Right atrium auricular region (tissue), 2 donors: ENCODE measurements at regions not wholly inside any gene's neighbourhood (a gene's known extent, or its start where the extent isn't known, plus 50 kb on each side); places are given as distances from the start of the nearest gene placed in this dataset.

Source experiments
- DNase-seq: peaks from one replicate; pipeline ENCODE4 v3.0.0-alpha.2; 2019; ENCODE audit warnings: low spot score
- H3K27ac ChIP-seq, 2 donors: fragments of 200-600 bp; sonication (generic); 1 replicate in 1 of 2; 2 replicates in 1 of 2; pipeline ENCODE4 v1.5.1; 2016 to 2019
- H3K27me3 ChIP-seq, 2 donors: fragments of 200-600 bp; sonication (generic); one replicate each; pipeline versions ENCODE4 v1.5.1 to v1.6.0; 2017 to 2019
- H3K36me3 ChIP-seq: fragments of 200-600 bp; sonication (generic); one replicate; pipeline ENCODE4 v1.5.1; 2016
- H3K4me1 ChIP-seq, 2 donors: fragments of 200-600 bp; sonication (generic); one replicate each; pipeline versions ENCODE4 v1.5.1 to v1.6.0; 2017 to 2019
- H3K4me3 ChIP-seq, 2 donors: fragments of 200-600 bp; sonication (generic); 1 replicate in 1 of 2; 2 replicates in 1 of 2; pipeline ENCODE4 v1.5.1; 2017 to 2019; ENCODE audit warnings: mild to moderate bottlenecking in 1 of 2, moderate library complexity in 1 of 2
- H3K9me3 ChIP-seq, 2 donors: fragments of 200-600 bp; sonication (generic); one replicate each; pipeline ENCODE4 v1.5.1; 2019
- CTCF ChIP-seq, 2 donors: fragments of 200-600 bp; sonication (generic); IDR thresholded peaks; one replicate each; pipeline ENCODE4 v1.5.1; 2019; ENCODE audit warnings: antibody characterized with exemption in 2 of 2

DNA sequence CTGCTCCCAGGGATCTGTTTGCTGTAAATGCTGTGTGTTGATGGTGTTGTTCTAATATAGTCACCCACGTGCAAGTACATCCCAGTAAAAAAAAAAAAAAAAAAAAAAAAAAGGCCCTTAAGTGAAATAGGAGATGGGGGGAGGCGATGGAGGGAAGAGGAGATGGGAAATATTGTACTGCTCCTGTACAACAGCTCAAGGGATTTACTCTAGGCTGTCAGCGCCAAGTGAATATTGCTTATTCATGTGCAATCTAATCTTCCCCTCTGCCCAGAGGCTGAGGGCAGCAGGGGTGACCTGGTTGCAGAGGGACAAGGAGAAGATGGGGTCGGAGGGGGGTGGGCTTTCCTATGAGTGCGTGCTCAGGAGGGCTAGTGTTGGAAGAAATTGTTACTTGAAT lies 206.2 kb upstream of the CADM1 start:
- H3K4me3 ChIP-seq = no peak overlapping the region
- H3K36me3 ChIP-seq = no peaks in the 10 kb centered on the region
- no peak for DNase-seq
- TF ChIP-seq CTCF (IDR thresholded peaks at IDR 0.05) = no peak
- H3K27me3 ChIP-seq = no peaks in the 10 kb centered on the region
- H3K27ac ChIP-seq = no peak overlapping the region
- H3K4me1 ChIP-seq = no peaks in the 10 kb centered on the region
- H3K9me3 ChIP-seq = no peaks in the 10 kb centered on the region

DNA sequence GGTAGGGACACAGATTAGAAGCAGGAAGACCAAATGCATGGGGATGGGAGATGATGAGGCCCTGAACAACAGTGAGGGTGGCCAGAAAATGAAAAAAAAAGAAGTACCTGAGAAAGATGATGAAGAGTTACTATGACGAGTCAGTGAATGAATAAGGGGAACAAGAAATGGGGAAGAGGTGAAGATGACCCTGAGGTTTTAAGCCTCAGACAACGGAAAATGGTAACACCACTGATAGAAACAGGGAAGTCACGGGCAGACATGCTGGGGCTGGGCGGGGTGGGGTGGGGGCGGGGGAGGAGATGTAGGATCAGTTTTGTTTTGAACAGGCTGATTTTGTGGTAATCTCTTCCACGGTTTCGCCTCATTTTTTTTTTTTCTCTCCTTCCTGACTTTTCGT lies 205.1 kb upstream of the CADM1 start:
- Histone ChIP-seq H3K27me3 (no peaks in the 10 kb centered on the region), H3K4me3 (no peak overlapping the region), H3K9me3 (no peaks in the 10 kb centered on the region), H3K4me1 (no peaks in the 10 kb centered on the region), H3K36me3 (no peaks in the 10 kb centered on the region), H3K27ac (no peak overlapping the region)
- TF ChIP-seq CTCF (IDR thresholded peaks at IDR 0.05) = no peak
- no peak for DNase-seq

DNA sequence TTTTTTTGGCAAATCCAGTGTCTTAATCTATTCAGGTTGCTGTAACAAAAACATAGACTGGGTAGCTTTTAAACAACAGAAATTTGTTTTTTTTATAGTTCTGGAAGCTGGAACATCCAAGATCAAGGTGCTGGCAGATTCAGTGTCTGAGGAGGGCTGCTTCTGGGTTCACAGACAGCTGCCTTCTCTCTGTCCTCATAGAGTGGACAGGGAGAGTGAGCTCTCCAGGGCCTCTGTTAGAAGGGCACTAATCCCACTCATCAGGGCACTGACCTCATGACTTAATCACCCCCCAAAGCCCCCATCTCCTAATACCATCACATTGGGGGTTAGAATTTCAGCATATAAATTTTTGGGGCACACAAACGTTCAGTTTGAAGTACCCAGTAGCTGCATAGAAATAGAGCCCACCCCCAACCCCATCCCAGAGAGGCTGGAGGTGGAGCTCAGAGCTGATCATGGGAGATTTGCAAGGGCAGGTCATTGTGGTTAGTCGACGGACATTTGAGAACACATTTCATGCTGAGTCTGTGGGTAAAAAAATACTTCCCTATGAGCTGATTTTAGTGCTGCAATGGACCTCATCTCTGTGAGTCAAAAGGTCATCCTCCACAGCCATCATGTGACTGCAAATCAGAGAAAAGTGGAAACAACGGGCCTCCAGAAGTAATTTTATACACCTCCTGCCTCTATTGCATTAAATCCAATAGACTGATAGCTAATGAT lies 203.1 kb upstream of the CADM1 start:
- no peak for DNase-seq
- Histone ChIP-seq H3K9me3 (no peaks in the 10 kb centered on the region), H3K27me3 (no peaks in the 10 kb centered on the region), H3K36me3 (no peaks in the 10 kb centered on the region), H3K27ac (no peak overlapping the region), H3K4me1 (no peaks in the 10 kb centered on the region), H3K4me3 (no peak overlapping the region)
- no peak for TF ChIP-seq CTCF (IDR thresholded peaks at IDR 0.05)

DNA sequence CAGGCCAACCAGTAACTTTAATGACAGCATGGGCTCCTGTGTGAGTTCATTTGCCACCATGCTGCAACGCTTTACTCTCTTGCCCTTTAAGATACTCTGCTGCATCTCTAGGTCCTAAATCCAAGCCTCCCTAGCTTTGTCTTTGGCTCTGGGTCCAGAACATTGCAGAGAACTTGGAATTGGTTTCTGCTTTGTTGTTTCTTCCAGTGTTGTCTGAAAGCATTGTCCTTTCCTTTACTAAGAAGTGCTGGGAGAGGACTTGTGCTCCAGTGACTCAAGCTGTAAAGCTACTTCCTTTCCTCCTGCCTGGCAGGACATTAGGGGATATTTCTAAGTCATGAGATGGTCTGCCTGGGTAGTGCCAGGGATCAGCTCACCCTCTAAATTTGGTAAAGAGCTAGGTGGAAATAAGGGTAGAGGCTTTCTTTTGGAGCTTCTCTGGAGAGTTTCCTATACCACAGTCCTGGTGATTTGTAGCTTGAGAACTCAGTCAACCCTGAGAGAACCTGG lies 202.5 kb upstream of the CADM1 start:
- Histone ChIP-seq H3K9me3 (no peaks in the 10 kb centered on the region), H3K4me3 (no peak overlapping the region), H3K27ac (no peak overlapping the region), H3K27me3 (no peaks in the 10 kb centered on the region), H3K4me1 (no peaks in the 10 kb centered on the region), H3K36me3 (no peaks in the 10 kb centered on the region)
- no peak for TF ChIP-seq CTCF (IDR thresholded peaks at IDR 0.05)
- no peak for DNase-seq

DNA sequence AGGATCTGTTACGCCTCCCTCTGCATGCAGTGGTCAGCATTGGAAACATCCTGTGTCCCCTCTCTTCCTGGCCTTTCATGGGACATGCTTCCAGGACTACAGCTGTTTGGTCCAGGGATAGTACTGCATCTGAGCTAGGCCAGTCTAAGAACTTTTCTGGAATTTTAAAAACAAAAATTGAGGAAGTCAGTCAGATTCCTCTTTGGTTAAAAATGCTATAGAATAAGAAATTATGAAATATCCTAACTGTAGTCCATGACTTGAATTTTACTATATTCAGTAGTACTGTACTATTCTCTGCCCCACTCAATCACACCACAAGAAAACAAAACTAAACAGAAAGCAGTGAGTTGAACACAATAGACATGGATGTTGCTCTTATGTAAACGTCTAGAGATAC lies 201.0 kb upstream of the CADM1 start:
- no peaks in the 10 kb centered on the region for H3K36me3 ChIP-seq
- no peak for TF ChIP-seq CTCF (IDR thresholded peaks at IDR 0.05)
- H3K9me3 ChIP-seq = no peaks in the 10 kb centered on the region
- no peaks in the 10 kb centered on the region for H3K27me3 ChIP-seq
- H3K4me3 ChIP-seq = no peak overlapping the region
- no peak overlapping the region for H3K27ac ChIP-seq
- no peak for DNase-seq
- H3K4me1 ChIP-seq = peaks cover 0 to 3% of the 10 kb centered on the region in 2 donors
